ENCODE measurements at regions not wholly inside any gene's neighbourhood (a gene's known extent, or its start where the extent isn't known, plus 50 kb on each side); places are given as distances from the start of the nearest gene placed in this dataset.

- TF ChIP-seq JUNB (IDR thresholded peaks at IDR 0.05; ENCODE audit: unreplicated experiment) (no peak), ZNF331 (CRISPR knock-in tag; IDR thresholded peaks at IDR 0.05; ENCODE audit: low read depth) (no peak)
- TF ChIP-seq, protein P1, sequence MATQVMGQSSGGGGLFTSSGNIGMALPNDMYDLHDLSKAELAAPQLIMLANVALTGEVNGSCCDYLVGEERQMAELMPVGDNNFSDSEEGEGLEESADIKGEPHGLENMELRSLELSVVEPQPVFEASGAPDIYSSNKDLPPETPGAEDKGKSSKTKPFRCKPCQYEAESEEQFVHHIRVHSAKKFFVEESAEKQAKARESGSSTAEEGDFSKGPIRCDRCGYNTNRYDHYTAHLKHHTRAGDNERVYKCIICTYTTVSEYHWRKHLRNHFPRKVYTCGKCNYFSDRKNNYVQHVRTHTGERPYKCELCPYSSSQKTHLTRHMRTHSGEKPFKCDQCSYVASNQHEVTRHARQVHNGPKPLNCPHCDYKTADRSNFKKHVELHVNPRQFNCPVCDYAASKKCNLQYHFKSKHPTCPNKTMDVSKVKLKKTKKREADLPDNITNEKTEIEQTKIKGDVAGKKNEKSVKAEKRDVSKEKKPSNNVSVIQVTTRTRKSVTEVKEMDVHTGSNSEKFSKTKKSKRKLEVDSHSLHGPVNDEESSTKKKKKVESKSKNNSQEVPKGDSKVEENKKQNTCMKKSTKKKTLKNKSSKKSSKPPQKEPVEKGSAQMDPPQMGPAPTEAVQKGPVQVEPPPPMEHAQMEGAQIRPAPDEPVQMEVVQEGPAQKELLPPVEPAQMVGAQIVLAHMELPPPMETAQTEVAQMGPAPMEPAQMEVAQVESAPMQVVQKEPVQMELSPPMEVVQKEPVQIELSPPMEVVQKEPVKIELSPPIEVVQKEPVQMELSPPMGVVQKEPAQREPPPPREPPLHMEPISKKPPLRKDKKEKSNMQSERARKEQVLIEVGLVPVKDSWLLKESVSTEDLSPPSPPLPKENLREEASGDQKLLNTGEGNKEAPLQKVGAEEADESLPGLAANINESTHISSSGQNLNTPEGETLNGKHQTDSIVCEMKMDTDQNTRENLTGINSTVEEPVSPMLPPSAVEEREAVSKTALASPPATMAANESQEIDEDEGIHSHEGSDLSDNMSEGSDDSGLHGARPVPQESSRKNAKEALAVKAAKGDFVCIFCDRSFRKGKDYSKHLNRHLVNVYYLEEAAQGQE (IDR thresholded peaks at IDR 0.05; ENCODE audit: unreplicated experiment): no peak
- Histone ChIP-seq H2AFZ (peak overlapping the region; percentile 23; the same call in 1 of the 2 replicates), H3K4me1 (ENCODE audit: insufficient read depth) (no peaks in the 10 kb centered on the region), H3K4me2 (no peak overlapping the region), H3F3A (replicated peaks; ENCODE audit: low read depth) (no peaks in the 10 kb centered on the region), H3K36me3 (ENCODE audit: insufficient read depth) (no peaks in the 10 kb centered on the region), H3K27ac (ENCODE audit: low read depth) (no peak overlapping the region), H3K9me2 (ENCODE audit: insufficient read depth) (peaks cover 6% of the 10 kb centered on the region; the same call in 1 of the 2 replicates), H3K79me2 (replicated peaks; ENCODE audit: insufficient read depth) (no peaks in the 10 kb centered on the region), H3K4me3 (no peak overlapping the region), H3K27me3 (ENCODE audit: insufficient read depth) (no peaks in the 10 kb centered on the region), H4K20me1 (replicated peaks; ENCODE audit: insufficient read depth) (no peaks in the 10 kb centered on the region)
- Mint-ChIP-seq H3K27me3 (ENCODE audit: insufficient read depth, low read depth, poor library complexity) (peaks cover 3% of the 10 kb centered on the region), H3K4me3 (no peak overlapping the region), H3K27ac (no peak overlapping the region), H3K36me3 (ENCODE audit: low read depth) (no peaks in the 10 kb centered on the region), H3K4me1 (peaks cover 13% of the 10 kb centered on the region; the same call in 2 of the 3 replicates), H3K9me3 (no peaks in the 10 kb centered on the region)
- DNase-seq (ENCODE audit: low spot score) (no peak), ATAC-seq (no peak)
Observed at GRCh38 chr2:224211181-224211480, 172.0 kb upstream of the SERPINE2 start.

- no peak overlapping the region for H3K4me3 ChIP-seq
- no peaks in the 10 kb centered on the region for H3K36me3 ChIP-seq (ENCODE audit: insufficient read depth)
- no peak for DNase-seq (ENCODE audit: low spot score)
- Mint-ChIP-seq H3K27ac (no peak overlapping the region; the same call in 1 of the 2 replicates), H3K27me3 (ENCODE audit: insufficient read depth, low read depth, poor library complexity) (peaks cover 3% of the 10 kb centered on the region), H3K9me3 (no peaks in the 10 kb centered on the region), H3K4me3 (no peak overlapping the region), H3K36me3 (ENCODE audit: low read depth) (no peaks in the 10 kb centered on the region), H3K4me1 (peaks cover 9% of the 10 kb centered on the region; the same call in 2 of the 3 replicates)
- H3K4me2 ChIP-seq: no peak overlapping the region
- H2AFZ ChIP-seq: peak overlapping the region; percentile 83; the same call in 1 of the 2 replicates
- no peaks in the 10 kb centered on the region for H4K20me1 ChIP-seq (replicated peaks; ENCODE audit: insufficient read depth)
- H3K27ac ChIP-seq (ENCODE audit: low read depth): no peak overlapping the region
- no peak for ATAC-seq
- no peaks in the 10 kb centered on the region for H3F3A ChIP-seq (replicated peaks; ENCODE audit: low read depth)
- H3K4me1 ChIP-seq (ENCODE audit: insufficient read depth): no peaks in the 10 kb centered on the region
- no peaks in the 10 kb centered on the region for H3K79me2 ChIP-seq (replicated peaks; ENCODE audit: insufficient read depth)
- no peaks in the 10 kb centered on the region for H3K27me3 ChIP-seq (ENCODE audit: insufficient read depth)
- peaks cover 10% of the 10 kb centered on the region; the same call in 1 of the 2 replicates for H3K9me2 ChIP-seq (ENCODE audit: insufficient read depth)
- TF ChIP-seq EZH2 (IDR thresholded peaks at IDR 0.05; ENCODE audit: low read depth, unreplicated experiment) (no peak), ZNF331 (CRISPR knock-in tag; IDR thresholded peaks at IDR 0.05; ENCODE audit: low read depth) (no peak), EZH2phosphoT487 (IDR thresholded peaks at IDR 0.05; ENCODE audit: unreplicated experiment) (no peak), CTCF (conservative IDR thresholded peaks at IDR 0.05; ENCODE audit: low read depth in 2 of 2) (no peak), POLR2AphosphoS5 (IDR thresholded peaks at IDR 0.05; ENCODE audit: low read depth) (no peak), NANOG (IDR thresholded peaks at IDR 0.05; ENCODE audit: borderline replicate concordance) (no peak), STAT1 (IDR thresholded peaks at IDR 0.05; ENCODE audit: unreplicated experiment) (no peak)
- TF ChIP-seq, protein P1 (IDR thresholded peaks at IDR 0.05; ENCODE audit: unreplicated experiment): no peak
Observed at GRCh38 chr2:224210286-224211180, 171.4 kb upstream of the SERPINE2 start.
